Liver (tissue), 8 donors: ENCODE measurements at regions not wholly inside any gene's neighbourhood (a gene's known extent, or its start where the extent isn't known, plus 50 kb on each side); places are given as distances from the start of the nearest gene placed in this dataset.

Source experiments
- DNase-seq: peaks from one replicate; pipeline ENCODE4 v3.0.0-alpha.2; 2017; ENCODE audit warnings: low spot score
- H3K27ac ChIP-seq, 2 donors: one replicate each; pipeline ENCODE4 v1.7.0; 2013; ENCODE audit warnings: inconsistent platforms in 2 of 2, low read length in 2 of 2, control low read depth in 1 of 2, low read depth in 1 of 2, mild to moderate bottlenecking in 1 of 2
- H3K27me3 ChIP-seq, 4 donors: one replicate each; pipeline versions ENCODE4 v1.6.1 to v1.7.0; 2013; ENCODE audit warnings: low read length in 3 of 4, inconsistent platforms in 1 of 4, mild to moderate bottlenecking in 1 of 4, moderate library complexity in 1 of 4; ENCODE audit not compliant: control insufficient read depth in 4 of 4, insufficient read depth in 4 of 4
- H3K36me3 ChIP-seq, 4 donors: one replicate each; pipeline versions ENCODE4 v1.6.1 to v1.7.0; 2013; ENCODE audit warnings: low read length in 3 of 4, mild to moderate bottlenecking in 3 of 4, low read depth in 1 of 4, moderate library complexity in 1 of 4; ENCODE audit not compliant: control insufficient read depth in 4 of 4, insufficient read depth in 3 of 4
- H3K4me1 ChIP-seq, 4 donors: one replicate each; pipeline versions ENCODE4 v1.6.1 to v1.7.0; 2013; ENCODE audit warnings: low read length in 3 of 4, mild to moderate bottlenecking in 3 of 4, moderate library complexity in 1 of 4; ENCODE audit not compliant: control insufficient read depth in 4 of 4, insufficient read depth in 4 of 4
- H3K4me3 ChIP-seq, 3 donors: one replicate each; pipeline versions ENCODE4 v1.6.1 to v1.7.0; 2013; ENCODE audit warnings: low read length in 3 of 3, control low read depth in 1 of 3, low read depth in 1 of 3, mild to moderate bottlenecking in 1 of 3
- H3K9ac ChIP-seq, 2 donors: one replicate each; pipeline ENCODE4 v1.7.0; 2013; ENCODE audit warnings: low read length in 2 of 2, mild to moderate bottlenecking in 2 of 2, moderate library complexity in 2 of 2, control low read depth in 1 of 2, low read depth in 1 of 2
- H3K9me3 ChIP-seq, 4 donors: one replicate each; pipeline versions ENCODE4 v1.6.1 to v1.7.0; 2013; ENCODE audit warnings: low read length in 3 of 4; ENCODE audit not compliant: control insufficient read depth in 4 of 4
- EGR1 ChIP-seq, 2 donors: IDR thresholded peaks; 2 replicates each; pipeline ENCODE4 v1.6.1; 2016 to 2018; ENCODE audit warnings: antibody characterized with exemption in 2 of 2, low read depth in 2 of 2
- FOXA1 ChIP-seq: IDR thresholded peaks from 2 replicates; pipeline ENCODE4 v1.6.1; 2016; ENCODE audit warnings: antibody characterized with exemption
- FOXA2 ChIP-seq: IDR thresholded peaks from 2 replicates; pipeline ENCODE4 v1.6.1; 2016; ENCODE audit warnings: antibody characterized with exemption
- GABPA ChIP-seq, 2 donors: IDR thresholded peaks in 1 of 2; conservative IDR thresholded peaks in 1 of 2; 2 replicates each; pipeline ENCODE4 v1.6.1; 2016; ENCODE audit warnings: antibody characterized with exemption in 2 of 2, mild to moderate bottlenecking in 1 of 2, moderate library complexity in 1 of 2
- HNF4G ChIP-seq: IDR thresholded peaks from 2 replicates; pipeline ENCODE4 v1.6.1; 2016; ENCODE audit warnings: antibody characterized with exemption
- JUND ChIP-seq, 2 donors: IDR thresholded peaks; 2 replicates each; pipeline ENCODE4 v1.6.1; 2016; ENCODE audit warnings: antibody characterized with exemption in 2 of 2
- NR2F2 ChIP-seq: IDR thresholded peaks from 2 replicates; pipeline ENCODE4 v1.6.1; 2016; ENCODE audit warnings: antibody characterized with exemption
- RAD21 ChIP-seq, 2 donors: IDR thresholded peaks; 2 replicates each; pipeline ENCODE4 v1.6.1; 2016; ENCODE audit warnings: antibody characterized with exemption in 2 of 2, mild to moderate bottlenecking in 2 of 2
- RXRA ChIP-seq, 2 donors: IDR thresholded peaks; 2 replicates each; pipeline ENCODE4 v1.6.1; 2017 to 2018; ENCODE audit warnings: antibody characterized with exemption in 2 of 2, mild to moderate bottlenecking in 1 of 2
- TAF1 ChIP-seq: conservative IDR thresholded peaks from 2 replicates; pipeline ENCODE4 v1.6.1; 2016; ENCODE audit warnings: antibody characterized with exemption, mild to moderate bottlenecking
- YY1 ChIP-seq: IDR thresholded peaks from 2 replicates; pipeline ENCODE4 v1.6.1; 2016; ENCODE audit warnings: antibody characterized with exemption, mild to moderate bottlenecking
- WGBS: extraction: QIAGEN DNeasy Blood & Tissue Kit; methylation state at CpG from one replicate; pipeline ENCODE4 v1.1.7; 2013; 5-methylcytosine and 5-hydroxymethylcytosine counted together
- TF ChIP-seq, protein P1 (sequence below): fragments of 150-350 bp; IDR thresholded peaks from 2 replicates; pipeline ENCODE4 v1.5.1; 2017; ENCODE audit warnings: improper control_type of control experiment, low read depth, low read length; ENCODE audit not compliant: missing input control
- TF ChIP-seq, protein P2 (sequence below): IDR thresholded peaks from 2 replicates; pipeline ENCODE4 v1.6.1; 2016; ENCODE audit warnings: antibody characterized with exemption, mild to moderate bottlenecking
- TF ChIP-seq, protein P3 (sequence below): IDR thresholded peaks from 2 replicates; pipeline ENCODE4 v1.6.1; 2016; ENCODE audit warnings: antibody characterized with exemption
- TF ChIP-seq, protein P4 (sequence below): IDR thresholded peaks from 2 replicates; pipeline ENCODE4 v1.6.1; 2016; ENCODE audit warnings: antibody characterized with exemption
- donor health status: healthy.
- donor health status: healthy.
- donor health status: healthy.
- donor health status: healthy.
- donor health status: healthy.

DNA sequence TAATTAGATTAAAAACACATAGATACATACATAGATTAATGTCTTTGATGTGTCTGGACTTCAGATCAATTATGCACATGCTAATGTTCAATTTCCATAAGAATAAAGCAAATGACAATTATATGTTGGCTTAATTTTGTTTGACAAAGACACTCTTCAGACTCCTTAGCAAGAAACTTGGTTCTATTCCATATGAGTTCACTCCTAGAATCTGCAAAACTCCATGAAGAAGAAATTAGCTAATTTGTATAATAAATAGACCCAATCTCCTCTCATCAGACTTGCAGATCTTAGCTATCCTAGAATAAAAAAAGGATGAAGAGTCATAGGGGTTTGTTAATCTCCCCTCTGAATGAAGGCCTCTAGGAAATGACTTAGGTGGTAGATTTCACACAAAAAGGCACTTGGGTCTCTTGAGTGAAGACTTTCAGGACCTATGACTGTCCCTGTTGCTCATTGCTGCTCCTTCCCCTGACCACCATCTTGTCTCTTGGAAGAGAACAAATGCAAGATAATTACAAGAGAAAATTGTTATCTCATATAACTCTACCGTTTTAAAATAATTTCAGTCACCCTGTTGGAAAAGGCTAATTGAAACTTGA lies 302.2 kb downstream of the EFNB2 start:
- TF ChIP-seq TAF1, result no peak
- no peak for DNase-seq
- Histone ChIP-seq H3K9me3 (no peaks in the 10 kb centered on the region), H3K36me3 (no peaks in the 10 kb centered on the region), H3K27me3 (no peaks in the 10 kb centered on the region), H3K4me3 (no peak overlapping the region), H3K9ac (no peak overlapping the region), H3K27ac (no peak overlapping the region), H3K4me1 (no peaks in the 10 kb centered on the region)
- WGBS, result 60% methylated on average over 1 of the region's 1 CpG

DNA sequence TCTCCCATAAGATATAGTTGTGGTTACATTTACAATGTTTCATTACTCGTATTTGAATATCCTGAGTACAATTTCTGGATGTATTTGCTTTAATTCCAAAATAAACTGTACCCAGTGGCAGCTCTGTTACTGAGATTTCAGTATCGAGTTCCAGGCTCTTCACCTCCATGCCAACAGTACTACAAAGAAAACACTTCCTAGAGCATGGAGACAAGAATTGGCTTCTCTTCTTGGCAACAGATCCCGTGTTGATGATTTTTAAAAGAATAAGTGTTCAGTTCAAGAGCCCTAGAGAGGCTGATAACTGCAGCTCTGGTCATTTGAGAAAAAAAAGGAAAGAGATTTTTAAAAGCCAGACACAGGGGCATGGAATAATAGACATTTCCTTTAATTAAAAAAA lies 302.8 kb downstream of the EFNB2 start:
- no peaks in the 10 kb centered on the region for H3K36me3 ChIP-seq
- H3K27me3 ChIP-seq, result no peaks in the 10 kb centered on the region
- DNase-seq, result no peak
- 58% methylated on average over 3 of the region's 3 CpGs for WGBS
- H3K9me3 ChIP-seq, result no peaks in the 10 kb centered on the region
- TF ChIP-seq RAD21 (IDR thresholded peaks at IDR 0.05), result no peak
- no peak for TF ChIP-seq HNF4G
- no peak for TF ChIP-seq FOXA1
- TF ChIP-seq JUND (IDR thresholded peaks at IDR 0.05), result no peak
- TF ChIP-seq, protein P1, sequence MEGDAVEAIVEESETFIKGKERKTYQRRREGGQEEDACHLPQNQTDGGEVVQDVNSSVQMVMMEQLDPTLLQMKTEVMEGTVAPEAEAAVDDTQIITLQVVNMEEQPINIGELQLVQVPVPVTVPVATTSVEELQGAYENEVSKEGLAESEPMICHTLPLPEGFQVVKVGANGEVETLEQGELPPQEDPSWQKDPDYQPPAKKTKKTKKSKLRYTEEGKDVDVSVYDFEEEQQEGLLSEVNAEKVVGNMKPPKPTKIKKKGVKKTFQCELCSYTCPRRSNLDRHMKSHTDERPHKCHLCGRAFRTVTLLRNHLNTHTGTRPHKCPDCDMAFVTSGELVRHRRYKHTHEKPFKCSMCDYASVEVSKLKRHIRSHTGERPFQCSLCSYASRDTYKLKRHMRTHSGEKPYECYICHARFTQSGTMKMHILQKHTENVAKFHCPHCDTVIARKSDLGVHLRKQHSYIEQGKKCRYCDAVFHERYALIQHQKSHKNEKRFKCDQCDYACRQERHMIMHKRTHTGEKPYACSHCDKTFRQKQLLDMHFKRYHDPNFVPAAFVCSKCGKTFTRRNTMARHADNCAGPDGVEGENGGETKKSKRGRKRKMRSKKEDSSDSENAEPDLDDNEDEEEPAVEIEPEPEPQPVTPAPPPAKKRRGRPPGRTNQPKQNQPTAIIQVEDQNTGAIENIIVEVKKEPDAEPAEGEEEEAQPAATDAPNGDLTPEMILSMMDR, result no peak
- TF ChIP-seq, protein P2, sequence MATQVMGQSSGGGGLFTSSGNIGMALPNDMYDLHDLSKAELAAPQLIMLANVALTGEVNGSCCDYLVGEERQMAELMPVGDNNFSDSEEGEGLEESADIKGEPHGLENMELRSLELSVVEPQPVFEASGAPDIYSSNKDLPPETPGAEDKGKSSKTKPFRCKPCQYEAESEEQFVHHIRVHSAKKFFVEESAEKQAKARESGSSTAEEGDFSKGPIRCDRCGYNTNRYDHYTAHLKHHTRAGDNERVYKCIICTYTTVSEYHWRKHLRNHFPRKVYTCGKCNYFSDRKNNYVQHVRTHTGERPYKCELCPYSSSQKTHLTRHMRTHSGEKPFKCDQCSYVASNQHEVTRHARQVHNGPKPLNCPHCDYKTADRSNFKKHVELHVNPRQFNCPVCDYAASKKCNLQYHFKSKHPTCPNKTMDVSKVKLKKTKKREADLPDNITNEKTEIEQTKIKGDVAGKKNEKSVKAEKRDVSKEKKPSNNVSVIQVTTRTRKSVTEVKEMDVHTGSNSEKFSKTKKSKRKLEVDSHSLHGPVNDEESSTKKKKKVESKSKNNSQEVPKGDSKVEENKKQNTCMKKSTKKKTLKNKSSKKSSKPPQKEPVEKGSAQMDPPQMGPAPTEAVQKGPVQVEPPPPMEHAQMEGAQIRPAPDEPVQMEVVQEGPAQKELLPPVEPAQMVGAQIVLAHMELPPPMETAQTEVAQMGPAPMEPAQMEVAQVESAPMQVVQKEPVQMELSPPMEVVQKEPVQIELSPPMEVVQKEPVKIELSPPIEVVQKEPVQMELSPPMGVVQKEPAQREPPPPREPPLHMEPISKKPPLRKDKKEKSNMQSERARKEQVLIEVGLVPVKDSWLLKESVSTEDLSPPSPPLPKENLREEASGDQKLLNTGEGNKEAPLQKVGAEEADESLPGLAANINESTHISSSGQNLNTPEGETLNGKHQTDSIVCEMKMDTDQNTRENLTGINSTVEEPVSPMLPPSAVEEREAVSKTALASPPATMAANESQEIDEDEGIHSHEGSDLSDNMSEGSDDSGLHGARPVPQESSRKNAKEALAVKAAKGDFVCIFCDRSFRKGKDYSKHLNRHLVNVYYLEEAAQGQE, result no peak
- TF ChIP-seq TAF1, result no peak
- TF ChIP-seq EGR1 (IDR thresholded peaks at IDR 0.05; ENCODE audit: low read depth in 2 of 2), result no peak
- no peak for TF ChIP-seq GABPA (IDR thresholded peaks at IDR 0.05 in 1 of 2, conservative IDR thresholded peaks at IDR 0.05 in 1 of 2)
- TF ChIP-seq, protein P3, sequence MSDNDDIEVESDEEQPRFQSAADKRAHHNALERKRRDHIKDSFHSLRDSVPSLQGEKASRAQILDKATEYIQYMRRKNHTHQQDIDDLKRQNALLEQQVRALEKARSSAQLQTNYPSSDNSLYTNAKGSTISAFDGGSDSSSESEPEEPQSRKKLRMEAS, result no peak
- no peak for TF ChIP-seq NR2F2
- H3K9ac ChIP-seq, result no peak overlapping the region
- H3K27ac ChIP-seq, result no peak overlapping the region
- no peaks in the 10 kb centered on the region for H3K4me1 ChIP-seq
- H3K4me3 ChIP-seq, result no peak overlapping the region

DNA sequence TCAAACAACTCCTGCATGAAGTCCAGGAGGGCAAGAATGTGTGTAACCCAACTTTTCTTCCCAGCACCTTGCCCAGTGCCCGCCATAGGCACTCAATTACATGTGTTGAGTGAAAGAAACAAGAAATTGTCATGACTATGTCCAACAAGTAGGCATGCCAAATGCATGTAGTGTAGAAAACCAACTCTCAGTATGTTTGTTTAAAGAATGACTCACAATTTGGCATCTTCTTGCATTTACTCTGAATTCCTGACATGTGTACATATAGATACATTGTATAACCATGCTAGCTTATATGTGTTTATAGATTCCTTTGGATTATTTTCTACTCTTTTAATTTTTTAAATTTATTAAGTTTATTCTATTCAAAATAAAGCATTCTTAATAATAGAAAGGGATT lies 305.0 kb downstream of the EFNB2 start:
- DNase-seq, result no peak
- H3K36me3 ChIP-seq, result no peaks in the 10 kb centered on the region
- TF ChIP-seq FOXA2 (no peak), JUND (IDR thresholded peaks at IDR 0.05) (no peak), YY1 (no peak), RXRA (IDR thresholded peaks at IDR 0.05) (no peak)
- TF ChIP-seq, protein P4, sequence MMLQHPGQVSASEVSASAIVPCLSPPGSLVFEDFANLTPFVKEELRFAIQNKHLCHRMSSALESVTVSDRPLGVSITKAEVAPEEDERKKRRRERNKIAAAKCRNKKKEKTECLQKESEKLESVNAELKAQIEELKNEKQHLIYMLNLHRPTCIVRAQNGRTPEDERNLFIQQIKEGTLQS, result no peak
- TF ChIP-seq, protein P3, result no peak
- H3K4me1 ChIP-seq, result no peaks in the 10 kb centered on the region
- 69% methylated on average over 1 of the region's 1 CpG for WGBS
- no peaks in the 10 kb centered on the region for H3K9me3 ChIP-seq
- H3K27me3 ChIP-seq, result no peaks in the 10 kb centered on the region
- no peak overlapping the region for H3K27ac ChIP-seq
- H3K9ac ChIP-seq, result no peak overlapping the region
- no peak overlapping the region for H3K4me3 ChIP-seq
